ENCODE measurements at regions not wholly inside any gene's neighbourhood (a gene's known extent, or its start where the extent isn't known, plus 50 kb on each side); places are given as distances from the start of the nearest gene placed in this dataset.

GRCh38 chr13:62302341-62302740 is 886.7 kb upstream of the PCDH20 start:
- DNase-seq (ENCODE audit: low read depth in 4 of 4, low spot score in 3 of 4): no peak

GRCh38 chr13:62299988-62300387 is 884.3 kb upstream of the PCDH20 start:
- no peak for DNase-seq (ENCODE audit: low read depth in 4 of 4, low spot score in 3 of 4)

GRCh38 chr13:62296812-62297211 is 881.2 kb upstream of the PCDH20 start:
- DNase-seq (ENCODE audit: low read depth in 4 of 4, low spot score in 3 of 4): no peak

- DNase-seq (ENCODE audit: low read depth in 4 of 4, low spot score in 3 of 4): no peak
Observed at GRCh38 chr13:62294244-62294643, 878.6 kb upstream of the PCDH20 start.

- no peak for DNase-seq (ENCODE audit: low read depth in 4 of 4, low spot score in 3 of 4)
Observed at GRCh38 chr13:62292714-62293480, 877.2 kb upstream of the PCDH20 start.

GRCh38 chr13:62290542-62290941 is 874.9 kb upstream of the PCDH20 start:
- DNase-seq (ENCODE audit: low read depth in 4 of 4, low spot score in 3 of 4): no peak

- no peak for DNase-seq (ENCODE audit: low read depth in 4 of 4, low spot score in 3 of 4)
Observed at GRCh38 chr13:62287764-62288163, 872.1 kb upstream of the PCDH20 start.

GRCh38 chr13:62280590-62280989 is 864.9 kb upstream of the PCDH20 start:
- no peak for DNase-seq (ENCODE audit: low read depth in 4 of 4, low spot score in 3 of 4)

- DNase-seq (ENCODE audit: low read depth in 4 of 4, low spot score in 3 of 4): no peak
Observed at GRCh38 chr13:62278271-62278670, 862.6 kb upstream of the PCDH20 start.

- DNase-seq (ENCODE audit: low read depth in 4 of 4, low spot score in 3 of 4): no peak
Observed at GRCh38 chr13:62251734-62252133, 836.1 kb upstream of the PCDH20 start.

- DNase-seq (ENCODE audit: low read depth in 4 of 4, low spot score in 3 of 4): no peak
Observed at GRCh38 chr13:62250501-62251201, 835.0 kb upstream of the PCDH20 start.

GRCh38 chr13:62246581-62246980 is 830.9 kb upstream of the PCDH20 start:
- DNase-seq (ENCODE audit: low read depth in 4 of 4, low spot score in 3 of 4): no peak

GRCh38 chr13:62243106-62243505 is 827.5 kb upstream of the PCDH20 start:
- no peak for DNase-seq (ENCODE audit: low read depth in 4 of 4, low spot score in 3 of 4)

GRCh38 chr13:62234780-62235440 is 819.3 kb upstream of the PCDH20 start:
- no peak for DNase-seq (ENCODE audit: low read depth in 4 of 4, low spot score in 3 of 4)

- no peak for DNase-seq (ENCODE audit: low read depth in 4 of 4, low spot score in 3 of 4)
Observed at GRCh38 chr13:62210951-62211350, 795.3 kb upstream of the PCDH20 start.

- DNase-seq (ENCODE audit: low read depth in 4 of 4, low spot score in 3 of 4): no peak
Observed at GRCh38 chr13:62209529-62209928, 793.9 kb upstream of the PCDH20 start.

- no peak for DNase-seq (ENCODE audit: low read depth in 4 of 4, low spot score in 3 of 4)
Observed at GRCh38 chr13:62207388-62207787, 791.7 kb upstream of the PCDH20 start.

GRCh38 chr13:62206165-62206564 is 790.5 kb upstream of the PCDH20 start:
- no peak for DNase-seq (ENCODE audit: low read depth in 4 of 4, low spot score in 3 of 4)

GRCh38 chr13:62205273-62205672 is 789.6 kb upstream of the PCDH20 start:
- no peak for DNase-seq (ENCODE audit: low read depth in 4 of 4, low spot score in 3 of 4)

GRCh38 chr13:62194371-62194770 is 778.7 kb upstream of the PCDH20 start:
- no peak for DNase-seq (ENCODE audit: low read depth in 4 of 4, low spot score in 3 of 4)

GRCh38 chr13:62193919-62194318 is 778.3 kb upstream of the PCDH20 start:
- DNase-seq (ENCODE audit: low read depth in 4 of 4, low spot score in 3 of 4): no peak

Measured in right renal pelvis (tissue), 4 donors.